WERI-Rb-1 (cell line): ENCODE measurements at regions not wholly inside any gene's neighbourhood (a gene's known extent, or its start where the extent isn't known, plus 50 kb on each side); places are given as distances from the start of the nearest gene placed in this dataset.
"Not testable (repeated sequence)": the region's sequence is repeated elsewhere in the genome, so short reads cannot be mapped to it uniquely, and the experiment has no call there.

Source experiments
- DNase-seq: peaks from one replicate; pipeline ENCODE4 v3.0.0-alpha.2; 2020
- H3K27ac ChIP-seq: fragments of 250-450 bp; sonication (Bioruptor Pico); 2 replicates; pipeline ENCODE4 v1.5.1; 2020; ENCODE audit warnings: mild to moderate bottlenecking, moderate library complexity
- H3K27me3 ChIP-seq: fragments of 250-450 bp; sonication (Bioruptor Pico); 2 replicates; pipeline ENCODE4 v1.5.1; 2021; ENCODE audit warnings: mild to moderate bottlenecking, low read depth, moderate library complexity; ENCODE audit not compliant: insufficient read depth, severe bottlenecking
- H3K36me3 ChIP-seq: fragments of 250-450 bp; sonication (Bioruptor Pico); 2 replicates; pipeline ENCODE4 v1.5.1; 2020; ENCODE audit warnings: mild to moderate bottlenecking, moderate library complexity
- H3K4me3 ChIP-seq: 2 replicates; pipeline ENCODE4 v1.5.1; 2011; ENCODE audit warnings: low read depth, mild to moderate bottlenecking, control low read depth, low read length
- H3K9me3 ChIP-seq: fragments of 250-450 bp; sonication (Bioruptor Pico); 2 replicates; pipeline ENCODE4 v1.5.1; 2021; ENCODE audit warnings: mild to moderate bottlenecking, moderate library complexity; ENCODE audit not compliant: severe bottlenecking
- CTCF ChIP-seq: IDR thresholded peaks from 2 replicates; pipeline ENCODE4 v1.5.1; 2011; ENCODE audit warnings: low read depth, mild to moderate bottlenecking, control low read depth, inconsistent platforms, low read length

DNA sequence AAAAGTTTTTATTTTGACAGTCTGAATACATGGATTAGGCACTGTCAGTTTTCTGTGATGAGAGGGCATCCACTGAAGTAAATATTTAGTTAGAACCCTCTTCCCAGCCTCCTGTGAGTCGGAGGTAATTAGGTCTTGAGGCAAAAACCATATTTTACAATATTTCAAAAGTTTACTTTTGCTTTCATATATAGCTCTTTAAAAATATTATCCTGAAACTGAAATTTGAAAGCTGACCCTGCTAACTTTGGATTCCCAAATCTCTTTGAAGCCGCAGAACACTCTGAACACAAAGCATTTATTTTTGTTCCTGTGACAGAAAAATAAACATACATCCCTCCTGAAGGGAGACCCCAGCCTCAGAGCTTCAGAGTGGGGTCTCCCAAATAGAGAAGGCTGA lies 317.4 kb downstream of the KIF20B start:
- DNase-seq, result no peak
- H3K4me3 ChIP-seq, result no peak overlapping the region
- TF ChIP-seq CTCF, result no peak

DNA sequence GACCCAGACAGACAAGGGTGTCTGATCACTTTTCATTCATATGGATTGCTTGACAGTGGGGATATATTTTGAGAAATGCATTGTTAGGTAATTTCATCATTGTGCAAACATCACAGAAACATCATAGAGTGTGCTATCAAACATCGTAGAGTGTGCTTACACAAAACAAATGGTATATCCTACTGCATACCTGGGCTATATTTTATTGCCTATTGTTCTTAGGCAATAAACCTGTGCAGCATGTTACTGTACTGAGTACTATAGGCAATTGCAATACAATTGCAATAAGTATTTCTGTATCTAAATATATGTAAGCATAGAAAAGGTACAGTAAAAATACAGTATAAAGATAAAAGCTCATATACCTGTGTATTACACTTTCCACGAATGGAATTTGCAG lies 319.1 kb downstream of the KIF20B start:
- no peak overlapping the region for H3K27ac ChIP-seq
- H3K4me3 ChIP-seq, result no peak overlapping the region
- H3K36me3 ChIP-seq, result no peaks in the 10 kb centered on the region
- no peak for TF ChIP-seq CTCF
- no peaks in the 10 kb centered on the region for H3K9me3 ChIP-seq
- no peak for DNase-seq
- H3K27me3 ChIP-seq, result no peaks in the 10 kb centered on the region

More for the DNA sequence above, 317.4 kb downstream of the KIF20B start:
- no peaks in the 10 kb centered on the region for H3K36me3 ChIP-seq
- no peaks in the 10 kb centered on the region for H3K27me3 ChIP-seq
- H3K27ac ChIP-seq, result no peak overlapping the region
- H3K9me3 ChIP-seq, result no peaks in the 10 kb centered on the region

GRCh38 chr10:90023950-90024349 lies 322.6 kb downstream of the KIF20B start:
- DNase-seq, result no peak

DNA sequence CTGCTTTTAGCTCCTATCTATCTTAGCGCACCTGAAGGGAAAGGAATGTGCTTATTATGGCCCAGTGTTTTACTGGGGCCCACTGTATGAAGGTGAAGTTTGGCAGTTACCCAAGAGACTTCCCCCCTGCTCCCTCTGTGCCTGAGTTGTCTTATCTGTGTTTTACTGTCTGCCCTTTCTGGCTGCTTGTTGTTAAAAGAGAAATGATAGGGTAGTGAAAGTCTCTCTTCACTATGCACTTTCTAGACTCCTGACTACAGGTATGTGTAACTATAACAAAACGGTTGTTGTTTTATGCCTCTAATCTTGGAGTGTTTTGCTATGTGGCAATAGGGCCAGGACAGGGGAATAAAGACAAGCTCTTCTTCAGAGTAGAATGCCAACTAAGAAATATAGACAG lies 326.9 kb downstream of the KIF20B start:
- H3K27me3 ChIP-seq, result no peaks in the 10 kb centered on the region
- no peak for DNase-seq
- no peaks in the 10 kb centered on the region for H3K9me3 ChIP-seq
- H3K36me3 ChIP-seq, result no peaks in the 10 kb centered on the region
- H3K27ac ChIP-seq, result no peak overlapping the region
- no peak for TF ChIP-seq CTCF
- no peak overlapping the region for H3K4me3 ChIP-seq

More at GRCh38 chr10:90023950-90024349, 322.6 kb downstream of the KIF20B start:
- Histone ChIP-seq H3K27ac (no peak overlapping the region), H3K27me3 (no peaks in the 10 kb centered on the region), H3K9me3 (no peaks in the 10 kb centered on the region), H3K36me3 (no peaks in the 10 kb centered on the region), H3K4me3 (no peak overlapping the region)
- TF ChIP-seq CTCF, result no peak

DNA sequence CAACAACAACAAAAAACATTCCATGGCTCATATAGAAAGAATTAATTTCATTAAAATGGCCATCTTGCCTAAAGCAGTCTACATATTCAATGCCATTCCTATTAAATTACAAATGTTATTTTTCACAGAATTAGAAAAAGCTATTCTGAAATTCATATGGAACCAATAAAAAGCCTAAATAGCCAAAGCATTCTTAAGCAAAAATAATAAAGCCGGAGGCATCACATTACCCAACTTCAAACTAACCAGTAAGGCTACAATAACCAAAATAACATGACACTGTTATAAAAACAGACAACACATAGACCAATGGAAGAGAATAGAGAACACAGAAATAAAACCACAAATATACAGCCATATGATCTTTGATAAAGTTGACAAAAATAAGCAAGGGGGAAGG lies 330.4 kb downstream of the KIF20B start:
- Histone ChIP-seq H3K9me3 (no peaks in the 10 kb centered on the region), H3K27ac (no peak overlapping the region), H3K4me3 (no peak overlapping the region), H3K36me3 (no peaks in the 10 kb centered on the region), H3K27me3 (no peaks in the 10 kb centered on the region)
- TF ChIP-seq CTCF, result no peak
- no peak for DNase-seq

DNA sequence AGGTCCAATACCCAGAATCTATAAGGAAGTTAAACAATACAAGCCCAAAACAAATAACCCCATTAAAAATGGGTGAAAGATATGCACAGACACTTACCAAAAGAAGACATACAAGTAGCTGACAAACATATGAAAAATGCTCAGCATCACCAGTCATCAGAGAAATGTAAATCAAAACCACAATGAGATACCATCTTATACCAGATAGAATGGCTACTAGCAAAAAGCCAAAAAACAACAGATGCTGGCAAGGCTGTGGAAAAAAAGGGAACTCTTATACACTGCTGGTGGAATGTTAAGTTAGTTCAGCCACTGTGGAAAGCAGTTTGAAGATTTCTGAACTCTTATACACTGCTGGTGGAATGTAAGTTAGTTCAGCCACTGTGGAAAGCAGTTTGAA lies 331.1 kb downstream of the KIF20B start:
- Histone ChIP-seq H3K36me3 (no peaks in the 10 kb centered on the region), H3K9me3 (no peaks in the 10 kb centered on the region), H3K27me3 (no peaks in the 10 kb centered on the region), H3K4me3 (no peak overlapping the region), H3K27ac (no peak overlapping the region)
- DNase-seq, result no peak
- TF ChIP-seq CTCF, result no peak

DNA sequence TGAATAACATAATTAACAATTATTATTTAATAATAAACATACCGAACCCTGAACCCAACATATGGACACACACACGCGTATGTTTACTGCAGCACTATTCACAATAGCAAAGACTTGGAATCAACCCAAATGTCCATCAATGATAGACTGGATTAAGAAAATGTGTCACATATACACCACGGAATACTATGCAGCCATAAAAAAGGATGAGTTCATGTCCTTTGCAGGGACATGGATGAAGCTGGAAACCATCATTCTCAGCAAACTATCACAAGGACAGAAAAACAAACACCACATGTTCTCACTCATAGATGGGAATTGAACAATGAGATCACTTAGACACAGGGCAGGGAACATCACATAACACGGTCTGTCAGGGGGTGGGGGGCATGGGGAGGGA lies 333.5 kb downstream of the KIF20B start:
- H3K27me3 ChIP-seq, H3K4me3 ChIP-seq, H3K27ac ChIP-seq, H3K9me3 ChIP-seq, DNase-seq, H3K36me3 ChIP-seq: not testable (repeated sequence)
